PC-9 (cell line): ENCODE measurements at regions not wholly inside any gene's neighbourhood (a gene's known extent, or its start where the extent isn't known, plus 50 kb on each side); places are given as distances from the start of the nearest gene placed in this dataset.

Experiments
- BruUV-seq: library from RNA; stranded (reverse); fragments of 400-500 nt; replicated peaks from 2 replicates; lab custom pipeline; 2021; lab: Mats Ljungman, UMichigan
- CTCF ChIA-PET: fragments of 300-600 bp; sonication (Branson Sonifier 250); formaldehyde crosslinking; loops from one replicate; lab custom pipeline; 2022; ENCODE audit warnings: antibody characterized with exemption; lab: Charles Lee
- POLR2A ChIA-PET: fragments of 300-600 bp; sonication (Branson Sonifier 250); formaldehyde crosslinking; loops from one replicate; lab custom pipeline; 2022; ENCODE audit warnings: antibody characterized with exemption; ENCODE audit not compliant: unreplicated experiment; lab: Charles Lee
- DNase-seq, 2 experiments: peaks; one replicate each; pipeline versions ENCODE4 v3.0.0 to v3.0.0-alpha.2; 2015 to 2022; ENCODE audit warnings: mixed read lengths in 1 of 2
- H2AFZ ChIP-seq: fragments of 200-600 bp; sonication (generic); 2 replicates; pipeline ENCODE4 v1.8.1; 2017; ENCODE audit warnings: antibody characterized with exemption
- H3F3A ChIP-seq: fragments of 200-600 bp; sonication (generic); 2 replicates; pipeline ENCODE4 v1.8.1; 2017; ENCODE audit warnings: antibody characterized with exemption, mild to moderate bottlenecking, low read depth; ENCODE audit not compliant: insufficient read depth
- H3K27ac ChIP-seq: fragments of 200-600 bp; sonication (generic); 2 replicates; pipeline ENCODE4 v1.6.1; 2016; ENCODE audit warnings: mixed run types
- H3K27me3 ChIP-seq: fragments of 200-600 bp; sonication (generic); 2 replicates; pipeline ENCODE4 v1.6.1; 2016; ENCODE audit warnings: low read depth, mixed run types; ENCODE audit not compliant: insufficient read depth
- H3K36me3 ChIP-seq: fragments of 200-600 bp; sonication (generic); 2 replicates; pipeline ENCODE4 v1.6.1; 2016; ENCODE audit warnings: low read depth, mixed run types
- H3K4me1 ChIP-seq: fragments of 200-600 bp; sonication (generic); replicated peaks from 2 replicates; pipeline ENCODE4 v1.6.1; 2016; ENCODE audit warnings: mixed run types; ENCODE audit not compliant: insufficient read depth
- H3K4me2 ChIP-seq: fragments of 200-600 bp; sonication (generic); 2 replicates; pipeline ENCODE4 v1.6.1; 2017; ENCODE audit warnings: mixed run types
- H3K4me3 ChIP-seq: fragments of 200-600 bp; sonication (generic); 2 replicates; pipeline ENCODE4 v1.6.1; 2016; ENCODE audit warnings: mixed run types
- H3K79me2 ChIP-seq: fragments of 200-600 bp; sonication (generic); 2 replicates; pipeline ENCODE4 v1.6.1; 2017; ENCODE audit warnings: low read depth, mixed run types
- H3K9me2 ChIP-seq: fragments of 200-600 bp; sonication (generic); 2 replicates; pipeline ENCODE4 v1.8.1; 2017; ENCODE audit warnings: mild to moderate bottlenecking; ENCODE audit not compliant: insufficient read depth
- H3K9me3 ChIP-seq: fragments of 200-600 bp; sonication (generic); 2 replicates; pipeline ENCODE4 v1.8.1; 2016; ENCODE audit warnings: low read depth; ENCODE audit not compliant: insufficient read depth
- H4K20me1 ChIP-seq: fragments of 200-600 bp; sonication (generic); 2 replicates; pipeline ENCODE4 v1.8.1; 2017; ENCODE audit not compliant: insufficient read depth
- EZH2 ChIP-seq: fragments of 200-600 bp; sonication (generic); IDR thresholded peaks from 2 replicates; pipeline ENCODE4 v1.8.0; 2017; ENCODE audit warnings: antibody characterized with exemption, low read depth
- intact Hi-C: fragments of 100-400 bp; cut with micrococcal nuclease; formaldehyde crosslinking; loops from one replicate; pipeline ENCODE4 v1.10.0; 2022; ENCODE audit not compliant: unreplicated experiment
- TF ChIP-seq, protein P1 (sequence below): fragments of 200-600 bp; sonication (generic); conservative IDR thresholded peaks from 2 replicates; pipeline ENCODE4 v1.6.1; 2017; ENCODE audit warnings: mixed run types, antibody characterized with exemption, mild to moderate bottlenecking, moderate library complexity

DNA sequence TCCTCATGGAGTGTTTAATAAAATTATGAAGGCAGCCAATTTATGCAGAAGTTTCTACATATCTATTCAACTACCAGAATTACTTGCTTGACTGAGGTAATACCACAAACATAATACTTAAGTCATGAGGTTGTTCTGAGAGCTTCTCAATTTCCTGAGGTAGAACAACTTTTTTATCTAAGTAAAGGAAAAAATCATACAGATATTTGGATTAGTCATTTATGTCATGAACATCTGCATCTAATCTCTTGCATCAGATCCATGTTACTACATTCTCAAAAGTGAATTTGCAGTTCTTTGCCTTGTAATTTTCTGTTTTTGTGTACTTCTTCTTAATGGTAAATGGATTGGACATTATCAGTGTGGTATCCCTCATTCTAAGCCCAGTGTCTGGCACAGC, 60.4 kb upstream of the RGMB start:
- no peak for TF ChIP-seq EZH2
- TF ChIP-seq, protein P1, sequence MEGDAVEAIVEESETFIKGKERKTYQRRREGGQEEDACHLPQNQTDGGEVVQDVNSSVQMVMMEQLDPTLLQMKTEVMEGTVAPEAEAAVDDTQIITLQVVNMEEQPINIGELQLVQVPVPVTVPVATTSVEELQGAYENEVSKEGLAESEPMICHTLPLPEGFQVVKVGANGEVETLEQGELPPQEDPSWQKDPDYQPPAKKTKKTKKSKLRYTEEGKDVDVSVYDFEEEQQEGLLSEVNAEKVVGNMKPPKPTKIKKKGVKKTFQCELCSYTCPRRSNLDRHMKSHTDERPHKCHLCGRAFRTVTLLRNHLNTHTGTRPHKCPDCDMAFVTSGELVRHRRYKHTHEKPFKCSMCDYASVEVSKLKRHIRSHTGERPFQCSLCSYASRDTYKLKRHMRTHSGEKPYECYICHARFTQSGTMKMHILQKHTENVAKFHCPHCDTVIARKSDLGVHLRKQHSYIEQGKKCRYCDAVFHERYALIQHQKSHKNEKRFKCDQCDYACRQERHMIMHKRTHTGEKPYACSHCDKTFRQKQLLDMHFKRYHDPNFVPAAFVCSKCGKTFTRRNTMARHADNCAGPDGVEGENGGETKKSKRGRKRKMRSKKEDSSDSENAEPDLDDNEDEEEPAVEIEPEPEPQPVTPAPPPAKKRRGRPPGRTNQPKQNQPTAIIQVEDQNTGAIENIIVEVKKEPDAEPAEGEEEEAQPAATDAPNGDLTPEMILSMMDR = no peak
- no TSS peak for BruUV-seq
- Histone ChIP-seq H3K9me2 (peaks cover 4% of the 10 kb centered on the region; the same call in 1 of the 2 replicates), H3K79me2 (no peaks in the 10 kb centered on the region), H3K4me3 (no peak overlapping the region), H4K20me1 (no peaks in the 10 kb centered on the region), H3F3A (no peaks in the 10 kb centered on the region), H2AFZ (no peak overlapping the region), H3K9me3 (no peaks in the 10 kb centered on the region), H3K27me3 (no peaks in the 10 kb centered on the region), H3K27ac (no peak overlapping the region), H3K4me2 (no peak overlapping the region), H3K4me1 (no peaks in the 10 kb centered on the region), H3K36me3 (no peaks in the 10 kb centered on the region)
- no peak for DNase-seq
- intact Hi-C loops = no loop called here
- ChIA-PET POLR2A (no interaction called here), CTCF (no interaction called here)

DNA sequence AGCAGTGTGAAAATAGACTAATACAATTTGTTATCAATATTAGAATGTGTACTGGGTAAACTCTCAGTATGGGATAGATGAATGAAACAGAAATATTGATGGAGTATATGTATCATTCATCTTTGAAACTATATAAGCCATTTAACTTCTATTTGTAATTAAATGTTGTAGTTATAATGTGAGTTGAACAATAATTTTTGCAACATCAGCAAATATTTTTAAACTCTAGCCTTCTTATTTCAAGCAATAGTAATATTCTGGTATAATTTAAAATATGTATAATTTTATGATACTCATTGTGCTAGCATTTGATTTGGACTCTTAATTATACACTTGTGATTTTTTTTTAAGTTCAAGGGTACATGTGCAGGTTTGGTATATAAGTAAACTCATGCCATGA, 59.6 kb upstream of the RGMB start:
- Histone ChIP-seq H4K20me1 (no peaks in the 10 kb centered on the region), H3K9me3 (no peaks in the 10 kb centered on the region), H3K36me3 (no peaks in the 10 kb centered on the region), H3K4me3 (no peak overlapping the region), H3K4me2 (no peak overlapping the region), H3K9me2 (peaks cover 4% of the 10 kb centered on the region; the same call in 1 of the 2 replicates), H3K27ac (no peak overlapping the region), H3K79me2 (no peaks in the 10 kb centered on the region), H3F3A (no peaks in the 10 kb centered on the region), H3K4me1 (no peaks in the 10 kb centered on the region), H2AFZ (no peak overlapping the region), H3K27me3 (no peaks in the 10 kb centered on the region)
- CTCF ChIA-PET = no interaction called here
- no peak for TF ChIP-seq EZH2
- TF ChIP-seq, protein P1 = no peak
- intact Hi-C loops = no loop called here
- BruUV-seq = no TSS peak
- DNase-seq = no peak
- POLR2A ChIA-PET = no interaction called here

GRCh38 chr5:98714710-98715288, 58.7 kb upstream of the RGMB start:
- no peaks in the 10 kb centered on the region for H3K79me2 ChIP-seq
- DNase-seq = no peak
- H3K4me2 ChIP-seq = no peak overlapping the region
- H3K27ac ChIP-seq = no peak overlapping the region
- no peak overlapping the region for H3K4me3 ChIP-seq
- CTCF ChIA-PET = no interaction called here
- H3K4me1 ChIP-seq = no peaks in the 10 kb centered on the region
- intact Hi-C loops = no loop called here
- H3K36me3 ChIP-seq = no peaks in the 10 kb centered on the region
- POLR2A ChIA-PET = no interaction called here
- H3F3A ChIP-seq = no peaks in the 10 kb centered on the region
- H3K27me3 ChIP-seq = no peaks in the 10 kb centered on the region
- no peaks in the 10 kb centered on the region for H3K9me2 ChIP-seq
- H2AFZ ChIP-seq = no peak overlapping the region
- no peaks in the 10 kb centered on the region for H4K20me1 ChIP-seq
- no peaks in the 10 kb centered on the region for H3K9me3 ChIP-seq
- TF ChIP-seq, protein P1 = no peak
- TF ChIP-seq EZH2 = no peak
- BruUV-seq = no TSS peak
